HepG2 (cell line): ENCODE measurements at regions not wholly inside any gene's neighbourhood (a gene's known extent, or its start where the extent isn't known, plus 50 kb on each side); places are given as distances from the start of the nearest gene placed in this dataset.

ENCODE experiments used
- ATAC-seq: fragments of 200-7000 bp; cut with Tn5 transposase; 3 replicates; pipeline ENCODE4 v1.9.1; 2020; ENCODE audit warnings: mild to moderate bottlenecking, moderate library complexity
- BruUV-seq: library from RNA; stranded (reverse); fragments of 400-500 nt; replicated peaks from 2 replicates; lab custom pipeline; 2021; lab: Mats Ljungman, UMichigan
- CTCF ChIA-PET: fragments of 300-600 bp; formaldehyde crosslinking; extraction: SDS; loops from one replicate; lab custom pipeline; 2021; ENCODE audit warnings: low total read pairs, inconsistent platforms, low intra/inter-chr PET ratio; lab: Yijun Ruan, JAX
- POLR2A ChIA-PET: fragments of 350-600 bp; sonication (Branson Sonifier 250); formaldehyde crosslinking; loops from one replicate; lab custom pipeline; 2020; ENCODE audit warnings: antibody characterized with exemption, inconsistent platforms; lab: Yijun Ruan, JAX
- DNase-seq: peaks from one replicate; pipeline ENCODE4 v3.0.0-alpha.2; 2015; ENCODE audit warnings: low spot score
- FAIRE-seq: peaks from 3 replicates; lab custom pipeline; 2011; peaks lifted over from hg19 to GRCh38; lab: Jason Lieb, UNC
- H2AFZ ChIP-seq: one replicate; pipeline ENCODE4 v1.6.1; 2011; ENCODE audit warnings: low read length, inconsistent platforms
- H3K27ac ChIP-seq: fragments of 300-600 bp; 3 replicates; pipeline ENCODE4 v1.8.0; 2011; ENCODE audit warnings: mixed run types, mild to moderate bottlenecking, mixed read lengths, low read length, inconsistent platforms; ENCODE audit not compliant: insufficient read depth; ENCODE audit errors: extremely low read length
- H3K27me3 ChIP-seq, 2 experiments: fragments of 200-600 bp in 1 of 2; 2 replicates in 1 of 2; 3 replicates in 1 of 2; pipeline versions ENCODE4 v1.6.0 to v1.8.0; 2011; ENCODE audit warnings: low read length in 2 of 2, mild to moderate bottlenecking in 2 of 2, moderate library complexity in 2 of 2, inconsistent platforms in 1 of 2; ENCODE audit not compliant: insufficient read depth in 2 of 2, control insufficient read depth in 1 of 2
- H3K36me3 ChIP-seq, 2 experiments: fragments of 200-600 bp in 1 of 2; replicated peaks in 1 of 2; 2 replicates in 1 of 2; 3 replicates in 1 of 2; pipeline versions ENCODE4 v1.5.1 to v1.8.0; 2011; ENCODE audit warnings: low read length in 2 of 2, inconsistent platforms in 1 of 2; ENCODE audit not compliant: insufficient read depth in 2 of 2, control insufficient read depth in 1 of 2
- H3K4me1 ChIP-seq: 2 replicates; pipeline ENCODE4 v1.5.1; 2012; ENCODE audit warnings: low read length, inconsistent platforms; ENCODE audit not compliant: insufficient read depth
- H3K4me2 ChIP-seq: 2 replicates; pipeline ENCODE4 v1.6.0; 2011; ENCODE audit warnings: low read depth, low read length, inconsistent platforms
- H3K4me3 ChIP-seq, 3 experiments: fragments of 200-600 bp in 1 of 3; sonication (generic), shearing (Covaris generic) in 1 of 3; replicated peaks in 1 of 3; 2 replicates each; pipeline ENCODE4 v1.5.1; 2011 to 2016; ENCODE audit warnings: low read length in 3 of 3, inconsistent platforms in 2 of 3, low read depth in 2 of 3, mild to moderate bottlenecking in 2 of 3, control low read depth in 1 of 3, mixed read lengths in 1 of 3; ENCODE audit not compliant: insufficient read depth in 1 of 3
- H3K79me2 ChIP-seq: one replicate; pipeline ENCODE4 v1.6.1; 2011; ENCODE audit warnings: low read length, inconsistent platforms; ENCODE audit not compliant: insufficient read depth
- H3K9ac ChIP-seq: 2 replicates; pipeline ENCODE4 v1.6.0; 2011; ENCODE audit warnings: mild to moderate bottlenecking, low read depth, low read length, inconsistent platforms; ENCODE audit not compliant: insufficient read depth
- H3K9me3 ChIP-seq: 2 replicates; pipeline ENCODE4 v1.5.1; 2012; ENCODE audit warnings: mild to moderate bottlenecking, low read length
- H4K20me1 ChIP-seq: 2 replicates; pipeline ENCODE4 v1.6.0; 2011; ENCODE audit warnings: inconsistent platforms, mild to moderate bottlenecking, low read length, moderate library complexity; ENCODE audit not compliant: insufficient read depth
- AHR ChIP-seq: IDR thresholded peaks from 2 replicates; pipeline ENCODE4 v1.6.1; 2018; ENCODE audit warnings: missing genetic modification reagents, missing compliant biosample characterization
- BRCA1 ChIP-seq: sonication (generic); formaldehyde crosslinking; IDR thresholded peaks from 2 replicates; pipeline ENCODE4 v1.4.0; 2020; ENCODE audit warnings: missing genetic modification reagents
- CEBPB ChIP-seq: IDR thresholded peaks from 2 replicates; pipeline ENCODE4 v1.6.1; 2011; ENCODE audit warnings: low read depth, low read length, improper control_type of control experiment, borderline replicate concordance
- CEBPG ChIP-seq: IDR thresholded peaks from 2 replicates; pipeline ENCODE4 v1.6.1; 2016
- FOXA3 ChIP-seq: IDR thresholded peaks from 2 replicates; pipeline ENCODE4 v1.6.1; 2016; ENCODE audit warnings: missing genetic modification reagents, missing compliant biosample characterization
- NBN ChIP-seq: fragments of 450-650 bp; conservative IDR thresholded peaks from 2 replicates; pipeline ENCODE4 v1.6.1; 2017
- NR2F6 ChIP-seq, 2 experiments: IDR thresholded peaks; 2 replicates each; pipeline ENCODE4 v1.6.1; 2016; ENCODE audit warnings: antibody characterized with exemption in 1 of 2, mild to moderate bottlenecking in 1 of 2
- REL ChIP-seq: sonication (generic); formaldehyde crosslinking; conservative IDR thresholded peaks from 2 replicates; pipeline ENCODE4 v1.8.0; 2022; ENCODE audit warnings: mild to moderate bottlenecking, missing genetic modification reagents, moderate library complexity
- REXO4 ChIP-seq: sonication (generic); formaldehyde crosslinking; IDR thresholded peaks from 2 replicates; pipeline ENCODE4 v1.8.0; 2022; ENCODE audit warnings: missing genetic modification reagents, mild to moderate bottlenecking, borderline replicate concordance
- ZBTB20 ChIP-seq: sonication (generic); formaldehyde crosslinking; IDR thresholded peaks from 2 replicates; pipeline ENCODE4 v1.8.1; 2023; ENCODE audit warnings: missing genetic modification reagents, low read depth, mild to moderate bottlenecking, borderline replicate concordance
- ZMYM3 ChIP-seq: sonication (generic); formaldehyde crosslinking; IDR thresholded peaks from 2 replicates; pipeline ENCODE4 v1.5.1; 2020; ENCODE audit warnings: mild to moderate bottlenecking, missing genetic modification reagents
- ZNF205 ChIP-seq: IDR thresholded peaks from 2 replicates; pipeline ENCODE4 v1.6.1; 2018; ENCODE audit warnings: missing biosample characterization, missing genetic modification reagents
- ZNF329 ChIP-seq: sonication (generic); formaldehyde crosslinking; IDR thresholded peaks from 2 replicates; pipeline ENCODE4 v1.9.0; 2021; ENCODE audit warnings: low read depth, mild to moderate bottlenecking, missing genetic modification reagents
- ZNF543 ChIP-seq: sonication (generic); formaldehyde crosslinking; IDR thresholded peaks from 2 replicates; pipeline ENCODE4 v1.4.0; 2020; ENCODE audit warnings: mild to moderate bottlenecking, missing genetic modification reagents
- ZSCAN20 ChIP-seq: sonication (generic); formaldehyde crosslinking; IDR thresholded peaks from 2 replicates; pipeline ENCODE4 v1.4.0; 2020; ENCODE audit warnings: missing genetic modification reagents, mild to moderate bottlenecking, borderline replicate concordance
- ZSCAN22 ChIP-seq: sonication (generic); formaldehyde crosslinking; IDR thresholded peaks from 2 replicates; pipeline ENCODE4 v1.4.0; 2020; ENCODE audit warnings: mild to moderate bottlenecking, missing genetic modification reagents
- WGBS: methylation state at CpG from one replicate; pipeline ENCODE4 v1.1.6; 2017; ENCODE audit warnings: low lambda C conversion rate; 5-methylcytosine and 5-hydroxymethylcytosine counted together
- in situ Hi-C: cut with HindIII; loops from 2 replicates; pipeline ENCODE4 v1.10.0; 2017; ENCODE audit warnings: low pct_unique_long_range_greater_than_20kb; ENCODE audit not compliant: extremely low pct_ligation_motif_present
- intact Hi-C: fragments of 100-400 bp; cut with micrococcal nuclease; formaldehyde crosslinking; loops from one replicate; pipeline ENCODE4 v1.10.0; 2022; ENCODE audit not compliant: unreplicated experiment
- TF ChIP-seq, protein P1 (sequence below): sonication (generic); formaldehyde crosslinking; IDR thresholded peaks from 2 replicates; pipeline ENCODE4 v1.9.0; 2021; ENCODE audit warnings: missing genetic modification reagents, borderline replicate concordance
- TF ChIP-seq, protein P2 (sequence below): sonication (generic); formaldehyde crosslinking; IDR thresholded peaks from 2 replicates; pipeline ENCODE4 v1.4.0; 2020; ENCODE audit warnings: missing genetic modification reagents
- TF ChIP-seq, protein P3 (sequence below): sonication (generic); formaldehyde crosslinking; IDR thresholded peaks from 2 replicates; pipeline ENCODE4 v1.4.0; 2020; ENCODE audit warnings: missing genetic modification reagents, low read depth, mild to moderate bottlenecking, borderline replicate concordance
- TF ChIP-seq, protein P4 (sequence below): sonication (generic); formaldehyde crosslinking; IDR thresholded peaks from 2 replicates; pipeline ENCODE4 v1.8.0; 2022; ENCODE audit warnings: missing genetic modification reagents, mild to moderate bottlenecking, borderline replicate concordance

DNA sequence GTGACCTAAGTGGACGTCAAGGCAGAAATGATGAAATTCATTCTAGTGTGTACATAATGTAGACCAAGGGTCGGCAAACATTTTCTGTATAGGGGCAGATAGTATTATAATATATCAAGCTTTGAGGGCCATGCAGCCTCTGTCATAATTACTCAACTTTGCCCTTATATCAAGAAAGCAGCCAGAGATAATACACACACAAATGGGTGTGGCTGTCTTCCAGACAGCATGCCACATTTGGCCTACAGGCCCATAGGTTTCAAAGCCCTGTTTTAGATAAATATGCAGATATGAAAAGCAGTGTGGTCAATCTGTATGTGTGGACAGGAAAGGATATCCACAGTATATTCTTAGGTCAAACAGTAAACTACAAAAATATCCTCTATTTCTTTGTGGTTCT is 320.1 kb upstream of the FMN2 start:
- no peaks in the 10 kb centered on the region for H3K4me1 ChIP-seq
- H4K20me1 ChIP-seq, result no peaks in the 10 kb centered on the region
- no peak overlapping the region for H2AFZ ChIP-seq
- TF ChIP-seq NBN (no peak), ZNF205 (CRISPR knock-in tag) (no peak), CEBPG (no peak), ZBTB20 (CRISPR knock-in tag) (no peak), ZMYM3 (CRISPR knock-in tag) (no peak), FOXA3 (no peak), BRCA1 (no peak), NR2F6 (IDR thresholded peaks at IDR 0.05) (no peak), NR2F6 (CRISPR knock-in tag; IDR thresholded peaks at IDR 0.05) (no peak), ZSCAN22 (CRISPR knock-in tag) (no peak), REL (CRISPR knock-in tag) (no peak), CEBPB (no peak), AHR (CRISPR knock-in tag) (no peak), REXO4 (CRISPR knock-in tag) (no peak), ZNF329 (CRISPR knock-in tag) (no peak), ZNF543 (CRISPR knock-in tag) (no peak), ZSCAN20 (CRISPR knock-in tag) (no peak)
- TF ChIP-seq, protein P1, sequence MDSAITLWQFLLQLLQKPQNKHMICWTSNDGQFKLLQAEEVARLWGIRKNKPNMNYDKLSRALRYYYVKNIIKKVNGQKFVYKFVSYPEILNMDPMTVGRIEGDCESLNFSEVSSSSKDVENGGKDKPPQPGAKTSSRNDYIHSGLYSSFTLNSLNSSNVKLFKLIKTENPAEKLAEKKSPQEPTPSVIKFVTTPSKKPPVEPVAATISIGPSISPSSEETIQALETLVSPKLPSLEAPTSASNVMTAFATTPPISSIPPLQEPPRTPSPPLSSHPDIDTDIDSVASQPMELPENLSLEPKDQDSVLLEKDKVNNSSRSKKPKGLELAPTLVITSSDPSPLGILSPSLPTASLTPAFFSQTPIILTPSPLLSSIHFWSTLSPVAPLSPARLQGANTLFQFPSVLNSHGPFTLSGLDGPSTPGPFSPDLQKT (CRISPR knock-in tag), result no peak
- TF ChIP-seq, protein P2, sequence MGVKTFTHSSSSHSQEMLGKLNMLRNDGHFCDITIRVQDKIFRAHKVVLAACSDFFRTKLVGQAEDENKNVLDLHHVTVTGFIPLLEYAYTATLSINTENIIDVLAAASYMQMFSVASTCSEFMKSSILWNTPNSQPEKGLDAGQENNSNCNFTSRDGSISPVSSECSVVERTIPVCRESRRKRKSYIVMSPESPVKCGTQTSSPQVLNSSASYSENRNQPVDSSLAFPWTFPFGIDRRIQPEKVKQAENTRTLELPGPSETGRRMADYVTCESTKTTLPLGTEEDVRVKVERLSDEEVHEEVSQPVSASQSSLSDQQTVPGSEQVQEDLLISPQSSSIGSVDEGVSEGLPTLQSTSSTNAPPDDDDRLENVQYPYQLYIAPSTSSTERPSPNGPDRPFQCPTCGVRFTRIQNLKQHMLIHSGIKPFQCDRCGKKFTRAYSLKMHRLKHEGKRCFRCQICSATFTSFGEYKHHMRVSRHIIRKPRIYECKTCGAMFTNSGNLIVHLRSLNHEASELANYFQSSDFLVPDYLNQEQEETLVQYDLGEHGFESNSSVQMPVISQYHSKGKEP (CRISPR knock-in tag), result no peak
- TF ChIP-seq, protein P3, sequence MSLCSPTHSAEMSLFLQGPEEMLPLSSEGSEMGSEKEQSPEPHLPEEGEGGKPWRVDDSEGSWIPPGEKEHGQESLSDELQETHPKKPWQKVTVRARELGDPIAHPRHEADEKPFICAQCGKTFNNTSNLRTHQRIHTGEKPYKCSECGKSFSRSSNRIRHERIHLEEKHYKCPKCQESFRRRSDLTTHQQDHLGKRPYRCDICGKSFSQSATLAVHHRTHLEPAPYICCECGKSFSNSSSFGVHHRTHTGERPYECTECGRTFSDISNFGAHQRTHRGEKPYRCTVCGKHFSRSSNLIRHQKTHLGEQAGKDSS (CRISPR knock-in tag), result no peak
- TF ChIP-seq, protein P4, sequence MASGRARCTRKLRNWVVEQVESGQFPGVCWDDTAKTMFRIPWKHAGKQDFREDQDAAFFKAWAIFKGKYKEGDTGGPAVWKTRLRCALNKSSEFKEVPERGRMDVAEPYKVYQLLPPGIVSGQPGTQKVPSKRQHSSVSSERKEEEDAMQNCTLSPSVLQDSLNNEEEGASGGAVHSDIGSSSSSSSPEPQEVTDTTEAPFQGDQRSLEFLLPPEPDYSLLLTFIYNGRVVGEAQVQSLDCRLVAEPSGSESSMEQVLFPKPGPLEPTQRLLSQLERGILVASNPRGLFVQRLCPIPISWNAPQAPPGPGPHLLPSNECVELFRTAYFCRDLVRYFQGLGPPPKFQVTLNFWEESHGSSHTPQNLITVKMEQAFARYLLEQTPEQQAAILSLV, result no peak
- TF ChIP-seq, all 625 proteins: peak for 0
- no peaks in the 10 kb centered on the region for H3K27me3 ChIP-seq
- DNase-seq (no peak), FAIRE-seq (no peak), ATAC-seq (no peak)
- no peaks in the 10 kb centered on the region for H3K36me3 ChIP-seq
- WGBS, result 0% methylated on average over 2 of the region's 2 CpGs
- H3K4me3 ChIP-seq, result no peak overlapping the region
- ChIA-PET CTCF (no interaction called here), POLR2A (no interaction called here)
- in situ Hi-C loops, result no loop called here
- H3K9me3 ChIP-seq, result no peaks in the 10 kb centered on the region
- H3K9ac ChIP-seq, result no peak overlapping the region
- BruUV-seq, result no TSS peak
- no peak overlapping the region for H3K27ac ChIP-seq
- H3K79me2 ChIP-seq, result no peaks in the 10 kb centered on the region
- intact Hi-C loops, result no loop called here
- no peak overlapping the region for H3K4me2 ChIP-seq
